MM.1S (cell line): ENCODE measurements at regions not wholly inside any gene's neighbourhood (a gene's known extent, or its start where the extent isn't known, plus 50 kb on each side); places are given as distances from the start of the nearest gene placed in this dataset.

Experiments used
- EZH2 ChIP-seq: fragments of 300-600 bp; sonication (generic); optimal IDR thresholded peaks from 2 replicates; pipeline ENCODE3; 2017; ENCODE audit warnings: low read depth, mild to moderate bottlenecking, antibody characterized with exemption, low read length, mixed read lengths
- TF ChIP-seq, protein P1 (sequence below): fragments of 300-600 bp; sonication (generic); IDR thresholded peaks from 2 replicates; pipeline ENCODE4 v1.5.1; 2016; ENCODE audit warnings: antibody characterized with exemption, low read length, mixed read lengths

DNA sequence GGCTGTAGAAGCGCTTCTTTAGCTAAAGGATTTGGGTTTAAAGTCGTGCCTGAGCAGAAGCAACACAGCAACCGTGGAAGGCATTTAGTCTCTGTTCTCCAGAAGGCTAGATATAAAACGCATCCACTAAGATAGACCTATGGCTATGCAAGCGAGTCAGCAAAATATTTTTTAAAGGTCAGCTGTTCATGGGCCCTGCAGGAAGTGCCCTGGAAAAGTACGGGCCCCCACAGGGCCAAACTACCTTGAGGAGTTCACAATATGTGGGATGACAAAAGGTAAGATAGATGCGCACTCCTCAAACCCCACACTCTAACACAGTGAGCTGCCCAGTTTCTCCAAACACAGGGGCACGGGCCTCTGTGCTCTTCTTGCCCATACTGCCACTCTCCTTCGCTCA, 261.6 kb downstream of the VPS13C start:
- no peak for TF ChIP-seq EZH2
- TF ChIP-seq, protein P1, sequence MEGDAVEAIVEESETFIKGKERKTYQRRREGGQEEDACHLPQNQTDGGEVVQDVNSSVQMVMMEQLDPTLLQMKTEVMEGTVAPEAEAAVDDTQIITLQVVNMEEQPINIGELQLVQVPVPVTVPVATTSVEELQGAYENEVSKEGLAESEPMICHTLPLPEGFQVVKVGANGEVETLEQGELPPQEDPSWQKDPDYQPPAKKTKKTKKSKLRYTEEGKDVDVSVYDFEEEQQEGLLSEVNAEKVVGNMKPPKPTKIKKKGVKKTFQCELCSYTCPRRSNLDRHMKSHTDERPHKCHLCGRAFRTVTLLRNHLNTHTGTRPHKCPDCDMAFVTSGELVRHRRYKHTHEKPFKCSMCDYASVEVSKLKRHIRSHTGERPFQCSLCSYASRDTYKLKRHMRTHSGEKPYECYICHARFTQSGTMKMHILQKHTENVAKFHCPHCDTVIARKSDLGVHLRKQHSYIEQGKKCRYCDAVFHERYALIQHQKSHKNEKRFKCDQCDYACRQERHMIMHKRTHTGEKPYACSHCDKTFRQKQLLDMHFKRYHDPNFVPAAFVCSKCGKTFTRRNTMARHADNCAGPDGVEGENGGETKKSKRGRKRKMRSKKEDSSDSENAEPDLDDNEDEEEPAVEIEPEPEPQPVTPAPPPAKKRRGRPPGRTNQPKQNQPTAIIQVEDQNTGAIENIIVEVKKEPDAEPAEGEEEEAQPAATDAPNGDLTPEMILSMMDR = no peak
